ENCODE measurements at regions not wholly inside any gene's neighbourhood (a gene's known extent, or its start where the extent isn't known, plus 50 kb on each side); places are given as distances from the start of the nearest gene placed in this dataset.

- Mint-ChIP-seq H3K4me3 (no peak overlapping the region), H3K27ac (ENCODE audit: unreplicated experiment) (no peak overlapping the region)
- TF ChIP-seq CTCF (conservative IDR thresholded peaks at IDR 0.05): no peak
Observed at GRCh38 chr4:97468272-97468671, 675.0 kb downstream of the STPG2 start.

GRCh38 chr4:97475621-97476020 is 667.7 kb downstream of the STPG2 start:
- no peaks in the 10 kb centered on the region for H3K36me3 Mint-ChIP-seq (ENCODE audit: low read depth)
- no peak overlapping the region for H3K27ac Mint-ChIP-seq (ENCODE audit: unreplicated experiment)
- TF ChIP-seq CTCF (conservative IDR thresholded peaks at IDR 0.05): no peak
- peaks cover 5% of the 10 kb centered on the region for H3K4me1 Mint-ChIP-seq
- DNase-seq (ENCODE audit: low read depth, low spot score): no peak
- no peak overlapping the region for H3K4me3 Mint-ChIP-seq
- peaks cover 2% of the 10 kb centered on the region for H3K9me3 Mint-ChIP-seq
- H3K27me3 Mint-ChIP-seq (ENCODE audit: low read depth): no peaks in the 10 kb centered on the region

More at GRCh38 chr4:97468272-97468671, 675.0 kb downstream of the STPG2 start:
- no peak for DNase-seq (ENCODE audit: low read depth, low spot score)
- peaks cover 2% of the 10 kb centered on the region for H3K9me3 Mint-ChIP-seq
- no peaks in the 10 kb centered on the region for H3K36me3 Mint-ChIP-seq (ENCODE audit: low read depth)
- no peaks in the 10 kb centered on the region for H3K4me1 Mint-ChIP-seq
- H3K27me3 Mint-ChIP-seq (ENCODE audit: low read depth): no peaks in the 10 kb centered on the region

GRCh38 chr4:97477974-97478373 is 665.3 kb downstream of the STPG2 start:
- DNase-seq (ENCODE audit: low read depth, low spot score): no peak
- Mint-ChIP-seq H3K4me3 (no peak overlapping the region), H3K27ac (ENCODE audit: unreplicated experiment) (no peak overlapping the region), H3K27me3 (ENCODE audit: low read depth) (no peaks in the 10 kb centered on the region), H3K36me3 (ENCODE audit: low read depth) (no peaks in the 10 kb centered on the region), H3K9me3 (peaks cover 2% of the 10 kb centered on the region), H3K4me1 (peaks cover 5% of the 10 kb centered on the region)
- no peak for TF ChIP-seq CTCF (conservative IDR thresholded peaks at IDR 0.05)

GRCh38 chr4:97479388-97479787 is 663.9 kb downstream of the STPG2 start:
- DNase-seq (ENCODE audit: low read depth, low spot score): no peak
- peaks cover 5% of the 10 kb centered on the region for H3K4me1 Mint-ChIP-seq
- H3K27me3 Mint-ChIP-seq (ENCODE audit: low read depth): no peaks in the 10 kb centered on the region
- no peak for TF ChIP-seq CTCF (conservative IDR thresholded peaks at IDR 0.05)
- H3K36me3 Mint-ChIP-seq (ENCODE audit: low read depth): no peaks in the 10 kb centered on the region
- no peak overlapping the region for H3K4me3 Mint-ChIP-seq
- peaks cover 9% of the 10 kb centered on the region for H3K9me3 Mint-ChIP-seq
- H3K27ac Mint-ChIP-seq (ENCODE audit: unreplicated experiment): no peak overlapping the region

- Mint-ChIP-seq H3K36me3 (ENCODE audit: low read depth) (peaks cover 6% of the 10 kb centered on the region), H3K4me1 (peaks cover 19% of the 10 kb centered on the region), H3K9me3 (peaks cover 11% of the 10 kb centered on the region), H3K27me3 (ENCODE audit: low read depth) (no peaks in the 10 kb centered on the region), H3K4me3 (no peak overlapping the region), H3K27ac (ENCODE audit: unreplicated experiment) (no peak overlapping the region)
- TF ChIP-seq CTCF (conservative IDR thresholded peaks at IDR 0.05): no peak
- no peak for DNase-seq (ENCODE audit: low read depth, low spot score)
Observed at GRCh38 chr4:97491856-97492255, 651.4 kb downstream of the STPG2 start.

Measured in neural crest cell (in vitro differentiated cells).